ENCODE measurements at regions not wholly inside any gene's neighbourhood (a gene's known extent, or its start where the extent isn't known, plus 50 kb on each side); places are given as distances from the start of the nearest gene placed in this dataset.
"Not testable (repeated sequence)": the region's sequence is repeated elsewhere in the genome, so short reads cannot be mapped to it uniquely, and the experiment has no call there.

- TF ChIP-seq CTCF (conservative IDR thresholded peaks at IDR 0.05; ENCODE audit: low read length), result no peak
Observed at GRCh38 chr4:43133566-43133965, 241.1 kb downstream of the GRXCR1 start.

GRCh38 chr4:43136752-43137151, 244.2 kb downstream of the GRXCR1 start:
- no peak for TF ChIP-seq CTCF (conservative IDR thresholded peaks at IDR 0.05; ENCODE audit: low read length)

More at GRCh38 chr4:43133566-43133965, 241.1 kb downstream of the GRXCR1 start:
- no peak for DNase-seq (ENCODE audit: low read depth)
- no peak overlapping the region for H3K4me3 ChIP-seq (ENCODE audit: low read length)

GRCh38 chr4:43146198-43146597, 253.7 kb downstream of the GRXCR1 start:
- H3K4me3 ChIP-seq (ENCODE audit: low read length), result no peak overlapping the region
- no peak for TF ChIP-seq CTCF (conservative IDR thresholded peaks at IDR 0.05; ENCODE audit: low read length)
- DNase-seq (ENCODE audit: low read depth), result no peak

More at GRCh38 chr4:43136752-43137151, 244.2 kb downstream of the GRXCR1 start:
- no peak overlapping the region for H3K4me3 ChIP-seq (ENCODE audit: low read length)
- DNase-seq (ENCODE audit: low read depth), result no peak

GRCh38 chr4:43148481-43148880, 256.0 kb downstream of the GRXCR1 start:
- H3K4me3 ChIP-seq (ENCODE audit: low read length), result no peak overlapping the region
- TF ChIP-seq CTCF (conservative IDR thresholded peaks at IDR 0.05; ENCODE audit: low read length), result no peak
- DNase-seq (ENCODE audit: low read depth), result no peak

GRCh38 chr4:43163101-43163792, 270.7 kb downstream of the GRXCR1 start:
- no peak overlapping the region for H3K4me3 ChIP-seq (ENCODE audit: low read length)
- DNase-seq (ENCODE audit: low read depth), result no peak

GRCh38 chr4:43189741-43190140, 297.2 kb downstream of the GRXCR1 start:
- TF ChIP-seq CTCF (conservative IDR thresholded peaks at IDR 0.05; ENCODE audit: low read length), result no peak
- DNase-seq (ENCODE audit: low read depth), result no peak
- H3K4me3 ChIP-seq (ENCODE audit: low read length), result no peak overlapping the region

More at GRCh38 chr4:43163101-43163792, 270.7 kb downstream of the GRXCR1 start:
- no peak for TF ChIP-seq CTCF (conservative IDR thresholded peaks at IDR 0.05; ENCODE audit: low read length)

GRCh38 chr4:43212576-43212975, 320.1 kb downstream of the GRXCR1 start:
- DNase-seq (ENCODE audit: low read depth), result not testable (repeated sequence)

More at GRCh38 chr4:43212576-43212975, 320.1 kb downstream of the GRXCR1 start:
- not testable (repeated sequence) for H3K4me3 ChIP-seq (ENCODE audit: low read length)

Measured in AG10803 (cell line).